ENCODE measurements at regions not wholly inside any gene's neighbourhood (a gene's known extent, or its start where the extent isn't known, plus 50 kb on each side); places are given as distances from the start of the nearest gene placed in this dataset.

DNA sequence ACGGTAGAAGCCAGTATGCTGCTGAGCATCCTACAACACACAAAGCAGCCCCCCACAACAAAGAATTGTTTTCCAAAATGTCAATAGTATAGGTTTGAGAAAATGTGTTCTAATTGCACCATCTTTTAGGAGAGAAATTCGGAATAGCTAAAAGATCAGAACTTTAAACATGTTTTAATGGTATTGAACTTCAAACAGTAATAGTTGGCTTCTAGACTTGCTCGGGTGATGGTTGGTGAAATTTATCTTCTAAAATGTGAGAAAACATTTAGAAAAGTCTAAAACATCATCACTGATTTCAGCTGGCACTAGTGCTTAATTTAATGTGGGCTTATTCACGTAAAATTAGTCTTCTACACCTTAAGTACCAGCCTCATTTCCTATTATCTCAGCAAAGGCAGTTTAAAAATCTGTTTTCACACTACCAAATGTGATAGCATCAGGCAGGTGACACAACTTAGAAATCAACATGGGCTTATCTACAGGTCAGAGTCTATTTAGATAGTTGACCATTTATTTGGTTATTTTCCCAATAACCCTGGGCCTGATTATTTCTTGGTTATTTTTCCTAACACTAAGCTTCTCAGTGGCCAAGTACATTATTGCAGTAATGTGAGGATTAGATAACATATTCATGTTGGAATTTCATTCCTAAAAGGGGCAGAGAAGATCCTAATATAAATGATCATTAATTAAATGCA is 399.3 kb upstream of the PKN2 start:
- no peak for TF ChIP-seq CTCF (IDR thresholded peaks at IDR 0.05 in 8 of 11, conservative IDR thresholded peaks at IDR 0.05 in 3 of 11)
- no peak for TF ChIP-seq POLR2A (IDR thresholded peaks at IDR 0.05)
- TF ChIP-seq POLR2AphosphoS5 (IDR thresholded peaks at IDR 0.05): no peak
- intact Hi-C loops (cut with DNase I; ENCODE audit: low total_unique reads): no loop called here
- no peak overlapping the region for H3K27ac ChIP-seq
- WGBS, 5 donors: 77 to 90% (median 83%) methylated on average over 4 of the region's 4 CpGs
- H3K36me3 ChIP-seq: no peaks in the 10 kb centered on the region
- no peaks in the 10 kb centered on the region for H3K27me3 ChIP-seq (replicated peaks in 1 of 7)
- no peak overlapping the region for H3K4me3 ChIP-seq
- no peak for DNase-seq
- peaks cover 0 to under 1% (median 0%) of the 10 kb centered on the region in 8 donors for H3K9me3 ChIP-seq
- H3K4me1 ChIP-seq: no peaks in the 10 kb centered on the region

DNA sequence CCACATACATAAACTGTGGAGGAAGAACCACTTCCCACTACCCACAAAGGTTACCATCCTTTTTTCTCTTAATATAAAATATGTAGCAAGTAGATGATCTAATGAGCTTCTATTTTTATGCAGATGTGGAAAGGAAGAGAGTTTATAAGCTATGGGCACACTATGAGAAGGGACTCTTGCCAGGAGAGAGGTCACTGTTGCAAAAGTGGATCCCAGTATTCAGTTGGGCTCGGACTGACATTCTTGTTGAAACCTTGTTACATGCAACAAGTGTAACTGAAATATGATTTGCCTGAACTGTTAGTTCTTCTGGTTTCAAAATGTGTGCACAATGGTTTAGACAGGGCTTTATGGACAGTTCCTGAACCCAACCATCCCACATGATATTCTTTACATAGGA is 397.4 kb upstream of the PKN2 start:
- WGBS, 5 donors: 70 to 86% (median 73%) methylated on average over 1 of the region's 1 CpG
- intact Hi-C loops (cut with DNase I; ENCODE audit: low total_unique reads): no loop called here
- no peak for TF ChIP-seq CTCF (IDR thresholded peaks at IDR 0.05 in 8 of 11, conservative IDR thresholded peaks at IDR 0.05 in 3 of 11)
- TF ChIP-seq POLR2A (IDR thresholded peaks at IDR 0.05): no peak
- no peak for TF ChIP-seq POLR2AphosphoS5 (IDR thresholded peaks at IDR 0.05)

DNA sequence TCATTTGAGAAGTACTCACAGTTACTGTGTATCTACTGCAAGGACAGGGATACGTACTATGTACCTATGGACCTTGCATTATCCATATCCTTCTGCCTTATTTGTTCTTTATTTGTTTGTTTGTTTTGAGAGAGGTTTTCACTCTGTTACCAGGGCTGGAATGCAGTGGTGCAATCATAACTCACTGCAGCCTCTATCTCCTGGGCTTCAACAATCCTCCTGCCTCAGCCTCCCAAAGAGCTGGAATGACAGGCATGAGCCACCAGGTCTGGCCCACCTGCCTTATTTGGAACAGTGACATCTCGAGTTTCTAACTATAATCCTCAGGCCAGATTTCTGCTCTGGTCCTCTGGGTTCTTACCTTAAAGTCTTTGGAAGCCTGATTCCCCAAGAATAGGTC is 395.5 kb upstream of the PKN2 start:
- no peak overlapping the region for H3K4me3 ChIP-seq
- H3K36me3 ChIP-seq: no peaks in the 10 kb centered on the region
- intact Hi-C loops (cut with DNase I; ENCODE audit: low total_unique reads): no loop called here
- no peaks in the 10 kb centered on the region for H3K4me1 ChIP-seq
- TF ChIP-seq POLR2A (IDR thresholded peaks at IDR 0.05) (no peak), POLR2AphosphoS5 (IDR thresholded peaks at IDR 0.05) (no peak), CTCF (IDR thresholded peaks at IDR 0.05 in 8 of 11, conservative IDR thresholded peaks at IDR 0.05 in 3 of 11) (no peak)
- no peaks in the 10 kb centered on the region for H3K9me3 ChIP-seq
- DNase-seq: no peak
- WGBS, 5 donors: 61 to 84% (median 69%) methylated on average over 2 of the region's 2 CpGs
- H3K27ac ChIP-seq: no peak overlapping the region
- peaks cover 0 to 4% (median 0%) of the 10 kb centered on the region in 7 donors for H3K27me3 ChIP-seq (replicated peaks in 1 of 7)

More for the DNA sequence above, 397.4 kb upstream of the PKN2 start:
- no peak overlapping the region for H3K27ac ChIP-seq
- no peak for DNase-seq
- H3K9me3 ChIP-seq: no peaks in the 10 kb centered on the region
- no peaks in the 10 kb centered on the region for H3K27me3 ChIP-seq (replicated peaks in 1 of 7)
- no peaks in the 10 kb centered on the region for H3K4me1 ChIP-seq
- H3K4me3 ChIP-seq: no peak overlapping the region
- no peaks in the 10 kb centered on the region for H3K36me3 ChIP-seq

- no peak overlapping the region for H3K4me3 ChIP-seq
- WGBS, 5 donors: 69 to 82% (median 73%) methylated on average over 2 of the region's 2 CpGs
- H3K9me3 ChIP-seq: no peaks in the 10 kb centered on the region
These were observed 394.5 kb upstream of the PKN2 start for GRCh38 chr1:88289401-88290102.

More at GRCh38 chr1:88289401-88290102, 394.5 kb upstream of the PKN2 start:
- Histone ChIP-seq H3K27ac (no peak overlapping the region), H3K36me3 (no peaks in the 10 kb centered on the region), H3K4me1 (no peaks in the 10 kb centered on the region), H3K27me3 (replicated peaks in 1 of 7) (peaks cover 0 to 4% (median 0%) of the 10 kb centered on the region in 7 donors)
- intact Hi-C loops (cut with DNase I; ENCODE audit: low total_unique reads): loop anchor here (10.0 kb wide), 1 partner anchor 105 kb away; no protein-coding TSS in a partner anchor
- no peak for TF ChIP-seq POLR2A (IDR thresholded peaks at IDR 0.05)
- no peak for TF ChIP-seq CTCF (IDR thresholded peaks at IDR 0.05 in 8 of 11, conservative IDR thresholded peaks at IDR 0.05 in 3 of 11)
- TF ChIP-seq POLR2AphosphoS5 (IDR thresholded peaks at IDR 0.05): no peak
- DNase-seq: no peak
